ENCODE measurements at regions not wholly inside any gene's neighbourhood (a gene's known extent, or its start where the extent isn't known, plus 50 kb on each side); places are given as distances from the start of the nearest gene placed in this dataset.
A peak's percentile ranks its signal among the peaks of the same experiment; 100 is the strongest.

DNA sequence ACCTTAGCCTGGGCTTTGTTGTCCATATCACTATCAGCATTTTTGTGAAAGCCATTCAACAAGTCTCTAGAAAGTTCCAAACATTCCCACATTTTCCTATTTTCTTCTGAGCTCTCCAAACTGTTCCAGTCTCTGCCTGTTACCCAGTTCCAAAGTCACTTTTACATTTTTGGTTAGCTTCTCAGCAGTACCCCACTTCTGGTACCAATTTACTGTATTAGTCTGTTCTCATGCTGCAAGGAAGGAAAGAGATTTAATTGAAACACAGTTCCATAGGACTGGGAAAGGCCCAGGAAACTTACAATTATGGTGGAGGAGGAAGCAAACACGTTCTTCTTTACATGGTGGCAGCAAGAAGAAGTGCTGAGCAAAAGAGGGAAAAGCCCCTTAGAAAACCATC lies 247.2 kb upstream of the B3GALT2 start:
- no peak overlapping the region for H3K27ac ChIP-seq (ENCODE audit: extremely low read depth, low read depth, low read length)
- WGBS (ENCODE audit: insufficient coverage, low coverage, missing lambda C conversion rate), result 0% methylated on average over 1 of the region's 1 CpG
- BruUV-seq (replicated peaks), result no TSS peak
- intact Hi-C loops (cut with micrococcal nuclease), result no loop called here
- no peak overlapping the region for H3K4me2 ChIP-seq (ENCODE audit: insufficient read depth, low read length)
- H4K20me1 ChIP-seq (replicated peaks; ENCODE audit: control insufficient read depth, insufficient read depth, low read length), result no peaks in the 10 kb centered on the region
- H3K36me3 ChIP-seq (ENCODE audit: control insufficient read depth, insufficient read depth, low read length), result no peaks in the 10 kb centered on the region
- FAIRE-seq (no peak), ATAC-seq (no peak), DNase-seq (ENCODE audit: extremely low read depth in 1 of 4, low spot score in 3 of 4) (no peak)
- in situ Hi-C loops (cut with MboI), result no loop called here
- no peak overlapping the region for H3K4me3 ChIP-seq
- H3K9ac ChIP-seq (ENCODE audit: insufficient read depth in 1 of 2, low read depth in 2 of 2, low read length in 2 of 2), result no peak overlapping the region
- no peaks in the 10 kb centered on the region for H3K9me1 ChIP-seq (ENCODE audit: control insufficient read depth, insufficient read depth, low read length)
- no peaks in the 10 kb centered on the region for H3K4me1 ChIP-seq (replicated peaks in 1 of 2; ENCODE audit: control insufficient read depth in 2 of 2, insufficient read depth in 2 of 2, low read length in 2 of 2)
- TF ChIP-seq ZNF165 (CRISPR knock-in tag; IDR thresholded peaks at IDR 0.05; ENCODE audit: borderline replicate concordance) (no peak), ZNF707 (CRISPR knock-in tag; conservative IDR thresholded peaks at IDR 0.05) (peak; percentile 87)
- POLR2A ChIA-PET, result no interaction called here
- no peak overlapping the region for H2AFZ ChIP-seq (ENCODE audit: low read depth, low read length)
- CTCF ChIA-PET (ENCODE audit: low intra/inter-chr PET ratio), result no interaction called here
- no peaks in the 10 kb centered on the region for H3K27me3 ChIP-seq (ENCODE audit: control insufficient read depth in 2 of 2, insufficient read depth in 2 of 2, low read length in 2 of 2)
- H3K79me2 ChIP-seq (ENCODE audit: control insufficient read depth, insufficient read depth, low read length), result no peaks in the 10 kb centered on the region
- 0 out of 2 replicates have a peak, but pooled peaks cover 2% of the 10 kb centered on the region for H3K9me3 ChIP-seq (replicated peaks; ENCODE audit: control insufficient read depth, insufficient read depth, low read depth, low read length)

DNA sequence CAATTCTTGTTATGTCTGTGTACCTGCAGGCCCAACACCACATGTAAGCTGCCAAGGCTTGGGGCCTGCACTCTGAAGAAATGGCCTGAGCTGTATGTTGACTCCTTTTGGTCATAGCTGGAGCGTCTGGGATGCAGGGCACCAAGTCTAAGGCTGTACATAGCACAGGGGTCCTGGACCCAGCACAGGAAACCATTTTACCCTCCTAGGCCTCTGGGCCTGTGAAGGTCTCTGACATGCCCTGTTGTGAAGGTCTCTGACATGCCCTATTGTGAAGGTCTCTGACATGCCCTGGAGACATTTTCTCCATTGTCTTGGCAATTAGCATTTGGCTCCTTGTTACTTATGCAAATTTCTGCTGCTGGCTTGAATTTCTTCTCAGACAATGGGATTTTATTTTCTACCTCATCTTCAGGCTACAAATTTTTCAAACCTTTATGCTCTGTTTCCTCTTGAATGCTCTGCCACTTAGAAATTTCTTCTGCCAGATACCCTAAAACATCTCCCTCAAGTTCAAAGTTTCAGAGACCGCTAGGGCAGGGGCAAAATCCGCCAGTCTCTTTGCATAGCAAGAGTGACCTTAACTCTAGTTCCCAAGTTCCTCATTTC lies 246.7 kb upstream of the B3GALT2 start:
- DNase-seq (ENCODE audit: extremely low read depth in 1 of 4, low spot score in 3 of 4), result no peak
- ATAC-seq, result no peak
- BruUV-seq (replicated peaks), result no TSS peak
- TF ChIP-seq, protein P1, sequence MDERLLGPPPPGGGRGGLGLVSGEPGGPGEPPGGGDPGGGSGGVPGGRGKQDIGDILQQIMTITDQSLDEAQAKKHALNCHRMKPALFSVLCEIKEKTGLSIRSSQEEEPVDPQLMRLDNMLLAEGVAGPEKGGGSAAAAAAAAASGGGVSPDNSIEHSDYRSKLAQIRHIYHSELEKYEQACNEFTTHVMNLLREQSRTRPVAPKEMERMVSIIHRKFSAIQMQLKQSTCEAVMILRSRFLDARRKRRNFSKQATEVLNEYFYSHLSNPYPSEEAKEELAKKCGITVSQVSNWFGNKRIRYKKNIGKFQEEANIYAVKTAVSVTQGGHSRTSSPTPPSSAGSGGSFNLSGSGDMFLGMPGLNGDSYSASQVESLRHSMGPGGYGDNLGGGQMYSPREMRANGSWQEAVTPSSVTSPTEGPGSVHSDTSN (CRISPR knock-in tag; IDR thresholded peaks at IDR 0.05; ENCODE audit: low read depth), result no peak
- TF ChIP-seq, protein P1 (tag; conservative IDR thresholded peaks at IDR 0.05; ENCODE audit: low read depth), result no peak
- TF ChIP-seq, protein P2, sequence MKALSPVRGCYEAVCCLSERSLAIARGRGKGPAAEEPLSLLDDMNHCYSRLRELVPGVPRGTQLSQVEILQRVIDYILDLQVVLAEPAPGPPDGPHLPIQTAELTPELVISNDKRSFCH (CRISPR knock-in tag; IDR thresholded peaks at IDR 0.05), result no peak
- TF ChIP-seq, protein P2 (tag; IDR thresholded peaks at IDR 0.05), result no peak
- no peak for TF ChIP-seq RBFOX2 (IDR thresholded peaks at IDR 0.05; ENCODE audit: low read depth, low read length)
- TF ChIP-seq ZFP36 (IDR thresholded peaks at IDR 0.05; ENCODE audit: low read depth, low read length, partially characterized antibody), result peak; percentile 70
- Histone ChIP-seq H2AFZ (ENCODE audit: low read depth, low read length) (no peak overlapping the region), H3K79me2 (ENCODE audit: control insufficient read depth, insufficient read depth, low read length) (no peaks in the 10 kb centered on the region), H3K4me3 (no peak overlapping the region), H3K9me3 (replicated peaks; ENCODE audit: control insufficient read depth, insufficient read depth, low read depth, low read length) (0 out of 2 replicates have a peak, but pooled peaks cover 2% of the 10 kb centered on the region), H3K27ac (ENCODE audit: extremely low read depth, low read depth, low read length) (no peak overlapping the region), H3K36me3 (ENCODE audit: control insufficient read depth, insufficient read depth, low read length) (no peaks in the 10 kb centered on the region), H3K27me3 (ENCODE audit: control insufficient read depth in 2 of 2, insufficient read depth in 2 of 2, low read length in 2 of 2) (no peaks in the 10 kb centered on the region), H3K9ac (ENCODE audit: insufficient read depth in 1 of 2, low read depth in 2 of 2, low read length in 2 of 2) (no peak overlapping the region), H3K9me1 (ENCODE audit: control insufficient read depth, insufficient read depth, low read length) (no peaks in the 10 kb centered on the region), H4K20me1 (replicated peaks; ENCODE audit: control insufficient read depth, insufficient read depth, low read length) (no peaks in the 10 kb centered on the region), H3K4me1 (replicated peaks in 1 of 2; ENCODE audit: control insufficient read depth in 2 of 2, insufficient read depth in 2 of 2, low read length in 2 of 2) (no peaks in the 10 kb centered on the region), H3K4me2 (ENCODE audit: insufficient read depth, low read length) (no peak overlapping the region)
- ChIA-PET CTCF (ENCODE audit: low intra/inter-chr PET ratio) (no interaction called here), POLR2A (no interaction called here)
- intact Hi-C loops (cut with micrococcal nuclease) (no loop called here), in situ Hi-C loops (cut with MboI) (no loop called here)
- FAIRE-seq, result no peak
- 2% methylated on average over 3 of the region's 3 CpGs for WGBS (ENCODE audit: insufficient coverage, low coverage, missing lambda C conversion rate)

Data from K562 (cell line).